ENCODE measurements at regions not wholly inside any gene's neighbourhood (a gene's known extent, or its start where the extent isn't known, plus 50 kb on each side); places are given as distances from the start of the nearest gene placed in this dataset.
"Not testable (repeated sequence)": the region's sequence is repeated elsewhere in the genome, so short reads cannot be mapped to it uniquely, and the experiment has no call there.

GRCh38 chr6:14477559-14477958, 360.0 kb downstream of the CD83 start:
- H3K27ac ChIP-seq: peak overlapping the region; percentile 23 to 57
- DNase-seq (ENCODE audit: low spot score): no peak
- no peak overlapping the region for H3K4me3 ChIP-seq
- TF ChIP-seq, protein P1, sequence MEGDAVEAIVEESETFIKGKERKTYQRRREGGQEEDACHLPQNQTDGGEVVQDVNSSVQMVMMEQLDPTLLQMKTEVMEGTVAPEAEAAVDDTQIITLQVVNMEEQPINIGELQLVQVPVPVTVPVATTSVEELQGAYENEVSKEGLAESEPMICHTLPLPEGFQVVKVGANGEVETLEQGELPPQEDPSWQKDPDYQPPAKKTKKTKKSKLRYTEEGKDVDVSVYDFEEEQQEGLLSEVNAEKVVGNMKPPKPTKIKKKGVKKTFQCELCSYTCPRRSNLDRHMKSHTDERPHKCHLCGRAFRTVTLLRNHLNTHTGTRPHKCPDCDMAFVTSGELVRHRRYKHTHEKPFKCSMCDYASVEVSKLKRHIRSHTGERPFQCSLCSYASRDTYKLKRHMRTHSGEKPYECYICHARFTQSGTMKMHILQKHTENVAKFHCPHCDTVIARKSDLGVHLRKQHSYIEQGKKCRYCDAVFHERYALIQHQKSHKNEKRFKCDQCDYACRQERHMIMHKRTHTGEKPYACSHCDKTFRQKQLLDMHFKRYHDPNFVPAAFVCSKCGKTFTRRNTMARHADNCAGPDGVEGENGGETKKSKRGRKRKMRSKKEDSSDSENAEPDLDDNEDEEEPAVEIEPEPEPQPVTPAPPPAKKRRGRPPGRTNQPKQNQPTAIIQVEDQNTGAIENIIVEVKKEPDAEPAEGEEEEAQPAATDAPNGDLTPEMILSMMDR (IDR thresholded peaks at IDR 0.05): no peak

GRCh38 chr6:14478381-14479225, 361.0 kb downstream of the CD83 start:
- Histone ChIP-seq H3K27ac (no peak overlapping the region), H3K4me3 (no peak overlapping the region)
- TF ChIP-seq, protein P1 (IDR thresholded peaks at IDR 0.05): no peak
- DNase-seq (ENCODE audit: low spot score): no peak

DNA sequence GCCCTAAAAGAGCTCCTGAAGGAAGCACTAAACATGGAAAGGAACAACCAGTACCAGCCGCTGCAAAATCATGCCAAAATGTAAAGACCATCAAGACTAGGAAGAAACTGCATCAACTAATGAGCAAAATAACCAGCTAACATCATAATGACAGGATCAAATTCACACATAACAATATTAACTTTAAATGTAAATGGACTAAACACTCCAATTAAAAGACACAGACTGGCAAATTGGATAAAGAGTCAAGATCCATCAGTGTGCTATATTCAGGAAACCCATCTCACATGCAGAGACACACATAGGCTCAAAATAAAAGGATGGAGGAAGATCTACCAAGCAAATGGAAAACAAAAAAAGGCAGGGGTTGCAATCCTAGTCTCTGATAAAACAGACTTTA, 364.4 kb downstream of the CD83 start:
- not testable (repeated sequence) for H3K27ac ChIP-seq; H3K4me3 ChIP-seq; DNase-seq (ENCODE audit: low spot score)

GRCh38 chr6:14487625-14488024, 370.1 kb downstream of the CD83 start:
- no peak overlapping the region for H3K27ac ChIP-seq
- no peak for DNase-seq (ENCODE audit: low spot score)

DNA sequence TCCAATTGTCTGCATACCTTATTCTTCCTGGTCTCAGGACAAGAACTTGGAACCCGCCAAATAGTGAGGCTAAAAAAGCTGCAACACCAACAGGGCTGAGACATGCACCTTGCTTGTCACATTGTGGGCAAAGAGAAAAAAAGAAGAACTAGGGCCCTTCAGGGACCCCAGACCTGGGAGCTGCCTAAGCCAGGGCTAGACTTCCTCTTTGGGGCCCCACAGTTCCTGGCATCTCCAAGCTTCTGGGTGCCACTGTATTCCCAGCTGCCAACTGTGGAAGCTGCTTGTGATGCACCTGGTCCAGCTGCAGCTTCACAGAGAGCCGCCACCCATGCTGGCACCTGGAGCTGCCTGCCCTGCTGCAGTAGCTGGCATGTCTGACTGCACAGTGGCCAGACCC, 370.6 kb downstream of the CD83 start:
- H3K4me3 ChIP-seq: no peak overlapping the region
- TF ChIP-seq, protein P1 (IDR thresholded peaks at IDR 0.05): no peak
- no peak overlapping the region for H3K27ac ChIP-seq
- DNase-seq (ENCODE audit: low spot score): no peak

More at GRCh38 chr6:14487625-14488024, 370.1 kb downstream of the CD83 start:
- TF ChIP-seq, protein P1 (IDR thresholded peaks at IDR 0.05): no peak
- H3K4me3 ChIP-seq: no peak overlapping the region

DNA sequence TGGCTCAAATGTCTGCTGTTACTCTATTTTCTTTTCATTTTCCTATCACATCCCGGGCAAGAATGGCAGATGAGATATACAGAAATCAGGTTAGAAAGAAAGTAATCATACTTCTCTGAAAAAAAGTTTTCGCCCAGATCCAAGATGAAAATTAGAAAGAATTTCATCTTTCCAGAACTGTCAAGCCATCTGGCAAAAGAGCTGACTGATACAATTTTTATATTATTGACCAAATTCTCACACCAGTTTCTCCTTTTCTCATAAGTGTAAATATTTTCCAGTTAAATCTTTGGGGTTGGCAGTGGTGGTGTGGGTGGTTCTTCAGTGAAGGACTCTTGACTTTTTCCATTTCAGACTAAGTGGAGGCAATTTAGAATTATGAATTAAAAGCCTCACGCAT, 371.9 kb downstream of the CD83 start:
- TF ChIP-seq, protein P1 (IDR thresholded peaks at IDR 0.05): no peak
- DNase-seq (ENCODE audit: low spot score): no peak

DNA sequence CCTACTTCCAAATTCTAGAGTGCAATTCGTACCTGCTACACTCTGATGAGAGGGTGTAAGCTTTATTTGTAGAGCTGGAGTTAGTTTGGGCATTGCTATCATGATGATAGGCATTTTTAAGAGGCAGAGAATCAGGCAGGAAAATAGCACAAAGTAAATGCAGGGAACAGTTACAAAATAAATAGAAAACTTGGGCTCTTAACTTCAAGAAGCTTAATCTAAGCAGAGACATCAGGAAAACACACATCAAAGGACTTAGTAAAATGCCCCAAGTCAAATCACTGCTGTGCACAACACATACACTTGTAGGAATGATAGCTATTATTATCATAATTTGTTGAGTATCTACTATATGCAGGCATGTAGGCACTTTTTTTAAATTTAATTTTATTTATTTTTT, 381.2 kb downstream of the CD83 start:
- TF ChIP-seq, protein P1 (IDR thresholded peaks at IDR 0.05): no peak
- Histone ChIP-seq H3K4me3 (no peak overlapping the region), H3K27ac (no peak overlapping the region)
- no peak for DNase-seq (ENCODE audit: low spot score)

More for the DNA sequence above, 371.9 kb downstream of the CD83 start:
- no peak overlapping the region for H3K4me3 ChIP-seq
- no peak overlapping the region for H3K27ac ChIP-seq

Measured in coronary artery (tissue), 2 donors.